Testis (tissue), 2 donors: ENCODE measurements at regions not wholly inside any gene's neighbourhood (a gene's known extent, or its start where the extent isn't known, plus 50 kb on each side); places are given as distances from the start of the nearest gene placed in this dataset.

ENCODE experiments used
- POLR2A ChIP-seq: fragments of 450-650 bp; IDR thresholded peaks from one replicate; pipeline ENCODE4 v1.6.1; 2017; ENCODE audit warnings: antibody characterized with exemption, mild to moderate bottlenecking, moderate library complexity
- TF ChIP-seq, protein P1 (sequence below), 3 experiments: fragments of 450-650 bp in 2 of 3; fragments of 200-600 bp in 1 of 3; sonication (generic) in 1 of 3; IDR thresholded peaks; one replicate each; pipeline ENCODE4 v1.5.1; 2016 to 2019; ENCODE audit warnings: antibody characterized with exemption in 3 of 3, mild to moderate bottlenecking in 2 of 3, moderate library complexity in 1 of 3

DNA sequence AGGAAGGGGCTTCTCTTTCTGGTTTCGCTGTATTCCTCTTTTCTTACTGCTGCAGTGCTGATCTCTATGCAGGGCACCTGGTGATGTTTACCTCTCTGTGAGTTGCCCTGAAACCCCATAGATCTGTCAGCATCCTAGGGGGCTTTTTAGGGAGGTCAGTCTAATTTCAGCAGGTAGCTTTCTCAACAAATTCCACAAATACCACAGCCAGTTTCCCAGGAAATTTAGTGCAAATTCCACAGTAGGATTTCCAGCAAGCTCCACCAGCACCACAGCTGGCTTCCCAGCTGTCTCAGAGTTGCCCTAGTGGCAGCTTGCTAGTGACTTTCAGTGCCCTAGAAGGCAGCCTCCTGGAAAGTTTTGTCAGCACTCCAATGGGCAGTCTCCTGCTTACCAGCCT lies 379.1 kb upstream of the SMC2 start:
- TF ChIP-seq, protein P1, sequence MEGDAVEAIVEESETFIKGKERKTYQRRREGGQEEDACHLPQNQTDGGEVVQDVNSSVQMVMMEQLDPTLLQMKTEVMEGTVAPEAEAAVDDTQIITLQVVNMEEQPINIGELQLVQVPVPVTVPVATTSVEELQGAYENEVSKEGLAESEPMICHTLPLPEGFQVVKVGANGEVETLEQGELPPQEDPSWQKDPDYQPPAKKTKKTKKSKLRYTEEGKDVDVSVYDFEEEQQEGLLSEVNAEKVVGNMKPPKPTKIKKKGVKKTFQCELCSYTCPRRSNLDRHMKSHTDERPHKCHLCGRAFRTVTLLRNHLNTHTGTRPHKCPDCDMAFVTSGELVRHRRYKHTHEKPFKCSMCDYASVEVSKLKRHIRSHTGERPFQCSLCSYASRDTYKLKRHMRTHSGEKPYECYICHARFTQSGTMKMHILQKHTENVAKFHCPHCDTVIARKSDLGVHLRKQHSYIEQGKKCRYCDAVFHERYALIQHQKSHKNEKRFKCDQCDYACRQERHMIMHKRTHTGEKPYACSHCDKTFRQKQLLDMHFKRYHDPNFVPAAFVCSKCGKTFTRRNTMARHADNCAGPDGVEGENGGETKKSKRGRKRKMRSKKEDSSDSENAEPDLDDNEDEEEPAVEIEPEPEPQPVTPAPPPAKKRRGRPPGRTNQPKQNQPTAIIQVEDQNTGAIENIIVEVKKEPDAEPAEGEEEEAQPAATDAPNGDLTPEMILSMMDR (IDR thresholded peaks at IDR 0.05), result no peak
- no peak for TF ChIP-seq POLR2A
